H1 (cell line): ENCODE measurements at regions not wholly inside any gene's neighbourhood (a gene's known extent, or its start where the extent isn't known, plus 50 kb on each side); places are given as distances from the start of the nearest gene placed in this dataset.

Experiments used
- CTCF ChIA-PET: fragments of 300-600 bp; sonication (Branson Sonifier 250); formaldehyde crosslinking; loops from one replicate; lab custom pipeline; 2021; ENCODE audit not compliant: partially characterized antibody; lab: Charles Lee
- POLR2A ChIA-PET: fragments of 300-600 bp; sonication (Branson Sonifier 250); formaldehyde crosslinking; loops from one replicate; lab custom pipeline; 2021; ENCODE audit warnings: inconsistent platforms; ENCODE audit not compliant: partially characterized antibody; lab: Charles Lee
- DNase-seq, 2 experiments: peaks; one replicate each; pipeline versions ENCODE4 v3.0.0 to v3.0.0-alpha.2; 2010 to 2022; ENCODE audit warnings: low spot score in 2 of 2, low read depth in 1 of 2, mixed read lengths in 1 of 2
- FAIRE-seq: peaks from 2 replicates; lab custom pipeline; 2011; peaks lifted over from hg19 to GRCh38; lab: Jason Lieb, UNC
- H2AFZ ChIP-seq: 2 replicates; pipeline ENCODE4 v1.8.1; 2012; ENCODE audit warnings: low read length, inconsistent platforms
- H2AK5ac ChIP-seq: 2 replicates; pipeline ENCODE4 v1.6.1; 2013; ENCODE audit warnings: low read depth, low read length
- H2BK120ac ChIP-seq: replicated peaks from 2 replicates; pipeline ENCODE3; 2013; ENCODE audit warnings: low read depth, low read length, inconsistent platforms
- H2BK12ac ChIP-seq: 2 replicates; pipeline ENCODE4 v1.6.1; 2013; ENCODE audit warnings: low read depth, low read length
- H2BK15ac ChIP-seq: 2 replicates; pipeline ENCODE4 v1.6.1; 2013; ENCODE audit warnings: low read length
- H2BK20ac ChIP-seq: 2 replicates; pipeline ENCODE4 v1.6.1; 2013; ENCODE audit warnings: low read length
- H2BK5ac ChIP-seq: 2 replicates; pipeline ENCODE4 v1.6.1; 2013; ENCODE audit warnings: low read depth, low read length
- H3K14ac ChIP-seq: 2 replicates; pipeline ENCODE4 v1.6.1; 2013; ENCODE audit warnings: inconsistent platforms; ENCODE audit not compliant: insufficient read length
- H3K18ac ChIP-seq: 2 replicates; pipeline ENCODE4 v1.6.1; 2013; ENCODE audit warnings: low read length; ENCODE audit errors: extremely low read depth
- H3K23ac ChIP-seq: 2 replicates; pipeline ENCODE4 v1.6.1; 2013; ENCODE audit warnings: inconsistent platforms; ENCODE audit not compliant: insufficient read length
- H3K23me2 ChIP-seq: 2 replicates; pipeline ENCODE4 v1.6.1; 2013; ENCODE audit warnings: low read depth, low read length
- H3K27ac ChIP-seq: 2 replicates; pipeline ENCODE4 v1.6.1; 2011; ENCODE audit warnings: low read depth, low read length, inconsistent platforms
- H3K27me3 ChIP-seq, 4 experiments: replicated peaks in 1 of 4; 1 replicate in 1 of 4; 2 replicates in 3 of 4; pipeline versions ENCODE4 v1.6.1 to v1.8.1; 2011 to 2013; ENCODE audit warnings: low read length in 3 of 4, mild to moderate bottlenecking in 3 of 4, inconsistent platforms in 2 of 4, mixed read lengths in 2 of 4, moderate library complexity in 1 of 4; ENCODE audit not compliant: control insufficient read depth in 3 of 4, insufficient read depth in 3 of 4; ENCODE audit errors: extremely low read depth in 1 of 4
- H3K36me3 ChIP-seq, 4 experiments: 2 replicates each; pipeline versions ENCODE4 v1.6.1 to v1.8.1; 2011 to 2013; ENCODE audit warnings: mild to moderate bottlenecking in 4 of 4, low read length in 3 of 4, moderate library complexity in 2 of 4, control low read depth in 1 of 4, inconsistent platforms in 1 of 4; ENCODE audit not compliant: insufficient read depth in 4 of 4, control insufficient read depth in 2 of 4
- H3K4ac ChIP-seq: replicated peaks from 2 replicates; pipeline ENCODE3; 2013; ENCODE audit warnings: low read length, low read depth, mixed read lengths, inconsistent platforms; ENCODE audit not compliant: insufficient read length
- H3K4me1 ChIP-seq, 4 experiments: replicated peaks in 1 of 4; 1 replicate in 1 of 4; 2 replicates in 3 of 4; pipeline versions ENCODE4 v1.6.1 to v1.8.1; 2011 to 2013; ENCODE audit warnings: low read length in 3 of 4, inconsistent platforms in 2 of 4, mixed read lengths in 1 of 4; ENCODE audit not compliant: insufficient read depth in 4 of 4, control insufficient read depth in 3 of 4
- H3K4me2 ChIP-seq, 2 experiments: 2 replicates each; pipeline versions ENCODE4 v1.6.1 to v1.8.1; 2011 to 2013; ENCODE audit warnings: low read depth in 2 of 2, low read length in 2 of 2, control low read depth in 1 of 2, inconsistent platforms in 1 of 2, mild to moderate bottlenecking in 1 of 2; ENCODE audit not compliant: insufficient read depth in 1 of 2
- H3K4me3 ChIP-seq, 4 experiments: fragments of 200-600, 300-600 bp in 1 of 4; sonication (generic), shearing (Covaris generic), sonication (Bioruptor Twin) in 1 of 4; 2 replicates each; pipeline versions ENCODE4 v1.5.1 to v1.8.1; 2011 to 2016; ENCODE audit warnings: low read length in 4 of 4, low read depth in 3 of 4, control low read depth in 2 of 4, inconsistent platforms in 2 of 4, mild to moderate bottlenecking in 2 of 4, mixed read lengths in 1 of 4, moderate library complexity in 1 of 4; ENCODE audit not compliant: insufficient read depth in 2 of 4; ENCODE audit errors: extremely low read depth in 1 of 4
- H3K56ac ChIP-seq: replicated peaks from 2 replicates; pipeline ENCODE3; 2013; ENCODE audit warnings: low read depth, mild to moderate bottlenecking, mixed read lengths, low read length, inconsistent platforms; ENCODE audit not compliant: insufficient read length
- H3K79me1 ChIP-seq: 2 replicates; pipeline ENCODE4 v1.6.1; 2013; ENCODE audit warnings: low read depth, low read length, control low read depth
- H3K79me2 ChIP-seq, 2 experiments: 2 replicates each; pipeline versions ENCODE4 v1.6.1 to v1.8.1; 2012 to 2013; ENCODE audit warnings: low read length in 2 of 2, mild to moderate bottlenecking in 2 of 2, inconsistent platforms in 1 of 2; ENCODE audit not compliant: insufficient read depth in 2 of 2, control insufficient read depth in 1 of 2
- H3K9ac ChIP-seq, 4 experiments: replicated peaks in 1 of 4; 1 replicate in 1 of 4; 2 replicates in 3 of 4; pipeline versions ENCODE4 v1.6.1 to v1.8.1; 2011 to 2013; ENCODE audit warnings: low read depth in 3 of 4, low read length in 3 of 4, control low read depth in 2 of 4, mild to moderate bottlenecking in 2 of 4, moderate library complexity in 2 of 4, inconsistent platforms in 1 of 4; ENCODE audit errors: extremely low read depth in 1 of 4
- H3K9me3 ChIP-seq, 2 experiments: 2 replicates each; pipeline versions ENCODE4 v1.6.1 to v1.8.1; 2012 to 2013; ENCODE audit warnings: mild to moderate bottlenecking in 2 of 2, moderate library complexity in 2 of 2, control low read depth in 1 of 2, inconsistent platforms in 1 of 2, low read depth in 1 of 2, low read length in 1 of 2, mixed read lengths in 1 of 2; ENCODE audit not compliant: insufficient read depth in 2 of 2
- H4K20me1 ChIP-seq, 2 experiments: replicated peaks in 1 of 2; 2 replicates each; pipeline versions ENCODE3 to v1.8.1; 2011 to 2013; ENCODE audit warnings: inconsistent platforms in 2 of 2, low read length in 2 of 2, mild to moderate bottlenecking in 1 of 2; ENCODE audit not compliant: insufficient read depth in 2 of 2, control insufficient read depth in 1 of 2
- H4K5ac ChIP-seq: 2 replicates; pipeline ENCODE4 v1.6.1; 2013; ENCODE audit warnings: low read length, low read depth, mixed read lengths, inconsistent platforms; ENCODE audit not compliant: insufficient read length
- H4K8ac ChIP-seq: 2 replicates; pipeline ENCODE4 v1.8.0; 2013; ENCODE audit warnings: mild to moderate bottlenecking, moderate library complexity, low read length, inconsistent platforms; ENCODE audit not compliant: insufficient read depth; ENCODE audit errors: extremely low read depth
- H4K91ac ChIP-seq: replicated peaks from 2 replicates; pipeline ENCODE3; 2013; ENCODE audit warnings: low read length, mixed read lengths, inconsistent platforms; ENCODE audit not compliant: insufficient read length
- BACH1 ChIP-seq: IDR thresholded peaks from 2 replicates; pipeline ENCODE4 v1.6.1; 2012; ENCODE audit warnings: low read length, improper control_type of control experiment
- BRCA1 ChIP-seq: IDR thresholded peaks from 2 replicates; pipeline ENCODE4 v1.6.1; 2012; ENCODE audit warnings: low read depth, low read length, improper control_type of control experiment
- CBX5 ChIP-seq: fragments of 300-800, 300-1000 bp; sonication (generic); IDR thresholded peaks from 2 replicates; pipeline ENCODE4 v1.7.1; 2016; ENCODE audit warnings: antibody characterized with exemption, low read length, low read depth
- CHD1 ChIP-seq: IDR thresholded peaks from 2 replicates; pipeline ENCODE4 v1.6.1; 2012; ENCODE audit warnings: low read depth, low read length, improper control_type of control experiment
- E2F6 ChIP-seq: IDR thresholded peaks from 2 replicates; pipeline ENCODE4 v1.6.1; 2012; ENCODE audit warnings: inconsistent platforms
- NANOG ChIP-seq: IDR thresholded peaks from 2 replicates; pipeline ENCODE4 v1.6.1; 2011; ENCODE audit warnings: low read length, low read depth, mild to moderate bottlenecking, inconsistent platforms; ENCODE audit not compliant: insufficient read depth, poor library complexity, severe bottlenecking
- SIN3A ChIP-seq, 2 experiments: IDR thresholded peaks in 1 of 2; conservative IDR thresholded peaks in 1 of 2; 2 replicates each; pipeline ENCODE4 v1.6.1; 2011 to 2012; ENCODE audit warnings: low read length in 2 of 2, improper control_type of control experiment in 1 of 2, low read depth in 1 of 2, mild to moderate bottlenecking in 1 of 2
- TEAD4 ChIP-seq: IDR thresholded peaks from 2 replicates; pipeline ENCODE4 v1.6.1; 2012; ENCODE audit warnings: low read depth, low read length, inconsistent platforms, mixed read lengths
- WGBS, 2 experiments: shearing (Covaris generic) in 1 of 2; methylation state at CpG; one replicate each; pipeline versions ENCODE4 v1.1.6 to v1.1.7; 2013 to 2015; ENCODE audit warnings: low lambda C conversion rate in 2 of 2, mixed read lengths in 2 of 2, inconsistent platforms in 1 of 2, low coverage in 1 of 2, missing lambda C conversion rate in 1 of 2; ENCODE audit not compliant: insufficient replicate concordance in 2 of 2, insufficient coverage in 1 of 2, insufficient read length in 1 of 2; ENCODE audit errors: extremely low coverage in 1 of 2, missing lambda C conversion rate in 1 of 2; 5-methylcytosine and 5-hydroxymethylcytosine counted together

- no peak for TF ChIP-seq BACH1
Observed at GRCh38 chr5:114243972-114244317, 117.9 kb upstream of the KCNN2 start (continued).

GRCh38 chr5:114249823-114250222 is 112.0 kb upstream of the KCNN2 start:
- no peak overlapping the region for H3K27ac ChIP-seq
- H3K23me2 ChIP-seq, result no peaks in the 10 kb centered on the region
- no peak for FAIRE-seq
- H3K4me2 ChIP-seq, result no peak overlapping the region
- no peak overlapping the region for H2BK12ac ChIP-seq
- no peak overlapping the region for H3K23ac ChIP-seq
- no peak overlapping the region for H3K4me3 ChIP-seq
- H3K56ac ChIP-seq, result no peak overlapping the region
- H3K79me1 ChIP-seq, result no peaks in the 10 kb centered on the region
- H3K18ac ChIP-seq, result no peak overlapping the region
- H2BK120ac ChIP-seq, result no peak overlapping the region
- POLR2A ChIA-PET, result no interaction called here
- no peak overlapping the region for H2BK20ac ChIP-seq
- no peak for DNase-seq
- H2BK5ac ChIP-seq, result no peak overlapping the region
- H4K8ac ChIP-seq, result no peak overlapping the region
- H2AK5ac ChIP-seq, result no peak overlapping the region
- H2AFZ ChIP-seq, result no peak overlapping the region
- H3K9me3 ChIP-seq, result no peaks in the 10 kb centered on the region
- H3K27me3 ChIP-seq, result no peaks in the 10 kb centered on the region
- no peak overlapping the region for H3K4ac ChIP-seq
- no peaks in the 10 kb centered on the region for H3K79me2 ChIP-seq
- WGBS, 2 experiments, result 97% methylated on average over 2 of the region's 2 CpGs; no CpG with 5 or more reads in 1 of the 2 experiments
- no peak overlapping the region for H2BK15ac ChIP-seq
- no peak overlapping the region for H3K14ac ChIP-seq
- CTCF ChIA-PET, result interaction anchor here (0.8 to 1.1 kb wide), 2 partner anchors 9 to 553 kb away, joined by 3 read pairs; no protein-coding TSS in a partner anchor
- H3K36me3 ChIP-seq, result no peaks in the 10 kb centered on the region
- H4K20me1 ChIP-seq, result no peaks in the 10 kb centered on the region
- no peaks in the 10 kb centered on the region for H3K4me1 ChIP-seq
- H3K9ac ChIP-seq, result no peak overlapping the region
- TF ChIP-seq E2F6, result no peak
- TF ChIP-seq CBX5, result no peak
- no peak for TF ChIP-seq CHD1
- no peak for TF ChIP-seq BRCA1
- no peak for TF ChIP-seq SIN3A (conservative IDR thresholded peaks at IDR 0.05 in 1 of 2, IDR thresholded peaks at IDR 0.05 in 1 of 2; ENCODE audit: low read depth in 1 of 2, low read length in 2 of 2)
- no peak for TF ChIP-seq NANOG
- TF ChIP-seq TEAD4, result no peak
- H4K91ac ChIP-seq, result no peak overlapping the region
- no peak overlapping the region for H4K5ac ChIP-seq
